Neural progenitor cell (in vitro differentiated cells): ENCODE measurements at regions not wholly inside any gene's neighbourhood (a gene's known extent, or its start where the extent isn't known, plus 50 kb on each side); places are given as distances from the start of the nearest gene placed in this dataset.

Source experiments
- EZH2phosphoT487 ChIP-seq: fragments of 200-600 bp; sonication (generic); IDR thresholded peaks from 2 replicates; pipeline ENCODE4 v1.6.1; 2017; ENCODE audit warnings: antibody characterized with exemption
- TF ChIP-seq, protein P1 (sequence below): fragments of 200-600 bp; sonication (generic); IDR thresholded peaks from 2 replicates; pipeline ENCODE4 v1.5.1; 2017; ENCODE audit warnings: antibody characterized with exemption, mild to moderate bottlenecking

DNA sequence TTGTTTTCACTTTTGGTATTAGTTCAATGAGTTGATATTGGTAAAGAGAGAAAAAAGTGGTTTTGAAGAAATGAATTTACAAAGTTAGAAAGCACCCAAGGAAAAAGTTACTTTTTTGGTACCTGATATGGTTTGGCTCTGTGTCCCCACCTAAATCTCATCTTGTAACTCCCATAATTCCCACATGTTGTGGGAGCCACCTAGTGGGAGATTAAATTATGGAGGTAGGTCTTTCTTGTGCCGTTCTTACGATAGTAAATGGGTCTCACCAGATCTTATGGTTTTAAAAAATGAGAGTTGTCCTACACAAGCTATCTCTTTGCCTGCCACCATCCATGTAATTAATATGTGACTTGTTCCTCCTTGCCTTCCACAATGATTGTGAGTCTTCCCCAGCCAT, 965.6 kb upstream of the NRXN1 start:
- TF ChIP-seq, protein P1, sequence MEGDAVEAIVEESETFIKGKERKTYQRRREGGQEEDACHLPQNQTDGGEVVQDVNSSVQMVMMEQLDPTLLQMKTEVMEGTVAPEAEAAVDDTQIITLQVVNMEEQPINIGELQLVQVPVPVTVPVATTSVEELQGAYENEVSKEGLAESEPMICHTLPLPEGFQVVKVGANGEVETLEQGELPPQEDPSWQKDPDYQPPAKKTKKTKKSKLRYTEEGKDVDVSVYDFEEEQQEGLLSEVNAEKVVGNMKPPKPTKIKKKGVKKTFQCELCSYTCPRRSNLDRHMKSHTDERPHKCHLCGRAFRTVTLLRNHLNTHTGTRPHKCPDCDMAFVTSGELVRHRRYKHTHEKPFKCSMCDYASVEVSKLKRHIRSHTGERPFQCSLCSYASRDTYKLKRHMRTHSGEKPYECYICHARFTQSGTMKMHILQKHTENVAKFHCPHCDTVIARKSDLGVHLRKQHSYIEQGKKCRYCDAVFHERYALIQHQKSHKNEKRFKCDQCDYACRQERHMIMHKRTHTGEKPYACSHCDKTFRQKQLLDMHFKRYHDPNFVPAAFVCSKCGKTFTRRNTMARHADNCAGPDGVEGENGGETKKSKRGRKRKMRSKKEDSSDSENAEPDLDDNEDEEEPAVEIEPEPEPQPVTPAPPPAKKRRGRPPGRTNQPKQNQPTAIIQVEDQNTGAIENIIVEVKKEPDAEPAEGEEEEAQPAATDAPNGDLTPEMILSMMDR, result no peak
- no peak for TF ChIP-seq EZH2phosphoT487
